H1 (cell line): ENCODE measurements at regions not wholly inside any gene's neighbourhood (a gene's known extent, or its start where the extent isn't known, plus 50 kb on each side); places are given as distances from the start of the nearest gene placed in this dataset.

Experiments used
- CHD1 ChIP-seq: IDR thresholded peaks from 2 replicates; pipeline ENCODE4 v1.6.1; 2012; ENCODE audit warnings: low read depth, low read length, improper control_type of control experiment
- RBBP5 ChIP-seq: IDR thresholded peaks from 2 replicates; pipeline ENCODE4 v1.7.1; 2012; ENCODE audit warnings: low read depth, mild to moderate bottlenecking, inconsistent platforms, low read length, moderate library complexity, borderline replicate concordance
- SIN3A ChIP-seq, 2 experiments: IDR thresholded peaks in 1 of 2; conservative IDR thresholded peaks in 1 of 2; 2 replicates each; pipeline ENCODE4 v1.6.1; 2011 to 2012; ENCODE audit warnings: low read length in 2 of 2, improper control_type of control experiment in 1 of 2, low read depth in 1 of 2, mild to moderate bottlenecking in 1 of 2
- TF ChIP-seq, protein P1 (sequence below): IDR thresholded peaks from 2 replicates; pipeline ENCODE4 v1.6.1; 2012; ENCODE audit warnings: low read length, inconsistent platforms

DNA sequence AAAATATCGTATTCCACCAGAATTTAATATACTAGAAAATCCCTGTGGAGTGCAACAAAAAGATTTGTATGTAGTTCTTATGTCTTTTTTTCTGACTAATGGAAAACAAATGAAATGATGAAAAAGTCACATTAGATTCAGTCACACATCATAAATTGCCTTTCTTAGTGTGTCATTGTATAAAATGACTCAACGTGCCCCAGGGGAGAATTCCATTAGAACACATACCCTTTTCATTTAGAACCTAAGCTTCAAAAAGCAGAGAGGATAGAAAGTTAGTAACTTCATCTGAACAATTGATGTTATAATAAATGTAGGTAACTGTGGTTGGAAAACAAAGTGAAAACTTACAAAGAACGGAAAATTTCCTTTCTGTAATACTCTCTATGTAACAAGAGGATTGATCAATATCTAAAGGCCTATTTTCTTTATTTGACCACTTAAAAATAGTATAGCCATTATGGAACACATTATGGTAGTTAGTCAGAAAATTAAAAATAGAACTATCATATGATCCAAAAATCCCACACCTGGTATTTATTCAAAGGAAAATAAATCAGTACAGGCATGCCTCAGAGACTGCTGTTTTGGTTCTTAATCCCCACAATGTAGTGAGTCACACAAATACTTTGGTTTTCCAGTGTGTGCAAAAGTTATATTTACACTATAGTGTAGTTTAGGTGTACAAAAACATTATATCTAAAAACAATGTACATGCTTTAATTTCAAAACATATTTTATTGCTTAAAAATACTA, 1016.1 kb downstream of the KCNT2 start (continued):
- TF ChIP-seq CHD1 (no peak), SIN3A (conservative IDR thresholded peaks at IDR 0.05 in 1 of 2, IDR thresholded peaks at IDR 0.05 in 1 of 2; ENCODE audit: low read depth in 1 of 2, low read length in 2 of 2) (no peak), RBBP5 (no peak)
- TF ChIP-seq, protein P1, sequence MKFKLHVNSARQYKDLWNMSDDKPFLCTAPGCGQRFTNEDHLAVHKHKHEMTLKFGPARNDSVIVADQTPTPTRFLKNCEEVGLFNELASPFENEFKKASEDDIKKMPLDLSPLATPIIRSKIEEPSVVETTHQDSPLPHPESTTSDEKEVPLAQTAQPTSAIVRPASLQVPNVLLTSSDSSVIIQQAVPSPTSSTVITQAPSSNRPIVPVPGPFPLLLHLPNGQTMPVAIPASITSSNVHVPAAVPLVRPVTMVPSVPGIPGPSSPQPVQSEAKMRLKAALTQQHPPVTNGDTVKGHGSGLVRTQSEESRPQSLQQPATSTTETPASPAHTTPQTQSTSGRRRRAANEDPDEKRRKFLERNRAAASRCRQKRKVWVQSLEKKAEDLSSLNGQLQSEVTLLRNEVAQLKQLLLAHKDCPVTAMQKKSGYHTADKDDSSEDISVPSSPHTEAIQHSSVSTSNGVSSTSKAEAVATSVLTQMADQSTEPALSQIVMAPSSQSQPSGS: no peak
